Lower leg skin (tissue), 3 donors: ENCODE measurements at regions not wholly inside any gene's neighbourhood (a gene's known extent, or its start where the extent isn't known, plus 50 kb on each side); places are given as distances from the start of the nearest gene placed in this dataset.

Source experiments
- CTCF ChIP-seq, 3 donors: fragments of 450-650 bp; IDR thresholded peaks; one replicate each; pipeline ENCODE4 v1.5.1; 2016; ENCODE audit warnings: antibody characterized with exemption in 3 of 3, mild to moderate bottlenecking in 3 of 3, moderate library complexity in 2 of 3
- POLR2A ChIP-seq, 2 donors: fragments of 450-650 bp; IDR thresholded peaks; one replicate each; pipeline ENCODE4 v1.6.1; 2016 to 2017; ENCODE audit warnings: antibody characterized with exemption in 2 of 2, mild to moderate bottlenecking in 1 of 2, moderate library complexity in 1 of 2

DNA sequence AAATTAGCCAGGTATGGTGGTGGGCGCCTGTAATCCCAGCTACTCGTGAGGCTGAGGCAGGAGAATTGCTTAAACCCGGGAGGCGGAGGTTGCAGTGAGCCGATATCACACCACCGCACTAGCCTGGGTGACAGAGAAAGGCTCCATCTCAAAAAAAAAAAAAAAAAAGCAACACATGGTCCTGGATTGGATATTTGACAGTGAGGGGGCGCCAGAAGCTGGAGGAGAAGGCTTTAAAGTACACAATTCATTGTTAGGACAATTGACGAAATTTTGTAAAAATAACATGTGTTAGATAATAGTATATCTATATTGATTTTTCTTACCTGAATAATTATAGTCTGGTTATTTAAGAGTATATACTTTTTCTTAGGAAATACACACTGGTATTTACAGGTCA, 50.2 kb upstream of the USP25 start:
- TF ChIP-seq CTCF (IDR thresholded peaks at IDR 0.05) (no peak), POLR2A (IDR thresholded peaks at IDR 0.05) (no peak)
